ENCODE measurements at regions not wholly inside any gene's neighbourhood (a gene's known extent, or its start where the extent isn't known, plus 50 kb on each side); places are given as distances from the start of the nearest gene placed in this dataset.

- H3K4me1 Mint-ChIP-seq = no peaks in the 10 kb centered on the region
- peaks cover 18% of the 10 kb centered on the region for H3K27me3 Mint-ChIP-seq
- H3K36me3 Mint-ChIP-seq = no peaks in the 10 kb centered on the region
- H3K9me3 Mint-ChIP-seq = no peaks in the 10 kb centered on the region
- no peak overlapping the region for H3K27ac Mint-ChIP-seq
- DNase-seq (no peak), ATAC-seq (ENCODE audit: low read depth) (no peak)
- POLR2A ChIA-PET = no interaction called here
- H3K4me3 Mint-ChIP-seq = no peak overlapping the region
Measured at GRCh38 chr3:124413989-124414598, 316.2 kb upstream of the UMPS start.

GRCh38 chr3:124415446-124415960 is 314.7 kb upstream of the UMPS start:
- ATAC-seq (ENCODE audit: low read depth) (no peak), DNase-seq (no peak)
- Mint-ChIP-seq H3K27ac (no peak overlapping the region), H3K36me3 (no peaks in the 10 kb centered on the region), H3K4me1 (no peaks in the 10 kb centered on the region), H3K9me3 (no peaks in the 10 kb centered on the region), H3K27me3 (peaks cover 18% of the 10 kb centered on the region), H3K4me3 (no peak overlapping the region)
- POLR2A ChIA-PET = no interaction called here

- H3K4me3 Mint-ChIP-seq = no peak overlapping the region
- no peaks in the 10 kb centered on the region for H3K4me1 Mint-ChIP-seq
- H3K27me3 Mint-ChIP-seq = peaks cover 14% of the 10 kb centered on the region
- no peaks in the 10 kb centered on the region for H3K9me3 Mint-ChIP-seq
- ATAC-seq (ENCODE audit: low read depth) = no peak
- POLR2A ChIA-PET = no interaction called here
- H3K27ac Mint-ChIP-seq = no peak overlapping the region
- DNase-seq = no peak
- no peaks in the 10 kb centered on the region for H3K36me3 Mint-ChIP-seq
Measured at GRCh38 chr3:124419303-124419702, 310.9 kb upstream of the UMPS start.

GRCh38 chr3:124420392-124420791 is 309.9 kb upstream of the UMPS start:
- no peak overlapping the region for H3K27ac Mint-ChIP-seq
- H3K9me3 Mint-ChIP-seq = no peaks in the 10 kb centered on the region
- no peaks in the 10 kb centered on the region for H3K36me3 Mint-ChIP-seq
- no peak for ATAC-seq (ENCODE audit: low read depth)
- no peak for DNase-seq
- no peaks in the 10 kb centered on the region for H3K4me1 Mint-ChIP-seq
- H3K27me3 Mint-ChIP-seq = peaks cover 17% of the 10 kb centered on the region
- POLR2A ChIA-PET = no interaction called here
- H3K4me3 Mint-ChIP-seq = no peak overlapping the region

GRCh38 chr3:124422805-124423204 is 307.4 kb upstream of the UMPS start:
- no peak overlapping the region for H3K27ac Mint-ChIP-seq
- DNase-seq (no peak), ATAC-seq (ENCODE audit: low read depth) (no peak)
- POLR2A ChIA-PET = no interaction called here
- no peaks in the 10 kb centered on the region for H3K4me1 Mint-ChIP-seq
- no peaks in the 10 kb centered on the region for H3K9me3 Mint-ChIP-seq
- H3K4me3 Mint-ChIP-seq = no peak overlapping the region
- peaks cover 22% of the 10 kb centered on the region for H3K27me3 Mint-ChIP-seq
- H3K36me3 Mint-ChIP-seq = no peaks in the 10 kb centered on the region

GRCh38 chr3:124424396-124424795 is 305.9 kb upstream of the UMPS start:
- Mint-ChIP-seq H3K4me3 (no peak overlapping the region), H3K36me3 (no peaks in the 10 kb centered on the region), H3K4me1 (no peaks in the 10 kb centered on the region), H3K27me3 (peaks cover 19% of the 10 kb centered on the region), H3K27ac (no peak overlapping the region), H3K9me3 (no peaks in the 10 kb centered on the region)
- DNase-seq (no peak), ATAC-seq (ENCODE audit: low read depth) (no peak)
- POLR2A ChIA-PET = no interaction called here

GRCh38 chr3:124425972-124426371 is 304.3 kb upstream of the UMPS start:
- Mint-ChIP-seq H3K27ac (no peak overlapping the region), H3K9me3 (no peaks in the 10 kb centered on the region), H3K4me1 (no peaks in the 10 kb centered on the region), H3K27me3 (peaks cover 15% of the 10 kb centered on the region), H3K4me3 (no peak overlapping the region), H3K36me3 (no peaks in the 10 kb centered on the region)
- DNase-seq (no peak), ATAC-seq (ENCODE audit: low read depth) (no peak)
- POLR2A ChIA-PET = no interaction called here

GRCh38 chr3:124428372-124429128 is 301.7 kb upstream of the UMPS start:
- no peaks in the 10 kb centered on the region for H3K36me3 Mint-ChIP-seq
- no peaks in the 10 kb centered on the region for H3K9me3 Mint-ChIP-seq
- H3K27me3 Mint-ChIP-seq = peaks cover 17% of the 10 kb centered on the region
- no peak overlapping the region for H3K27ac Mint-ChIP-seq
- no peak for ATAC-seq (ENCODE audit: low read depth)
- POLR2A ChIA-PET = no interaction called here
- no peaks in the 10 kb centered on the region for H3K4me1 Mint-ChIP-seq
- H3K4me3 Mint-ChIP-seq = no peak overlapping the region
- DNase-seq = no peak

- Mint-ChIP-seq H3K27me3 (peaks cover 17% of the 10 kb centered on the region), H3K4me1 (no peaks in the 10 kb centered on the region), H3K27ac (no peak overlapping the region), H3K9me3 (no peaks in the 10 kb centered on the region), H3K36me3 (no peaks in the 10 kb centered on the region), H3K4me3 (no peak overlapping the region)
- no peak for ATAC-seq (ENCODE audit: low read depth)
- POLR2A ChIA-PET = no interaction called here
- no peak for DNase-seq
Measured at GRCh38 chr3:124429129-124429815, 301.0 kb upstream of the UMPS start.

- DNase-seq (no peak), ATAC-seq (ENCODE audit: low read depth) (no peak)
- H3K27me3 Mint-ChIP-seq = peaks cover 12% of the 10 kb centered on the region
- H3K36me3 Mint-ChIP-seq = no peaks in the 10 kb centered on the region
- H3K4me3 Mint-ChIP-seq = no peak overlapping the region
- no peaks in the 10 kb centered on the region for H3K4me1 Mint-ChIP-seq
- no peak overlapping the region for H3K27ac Mint-ChIP-seq
- H3K9me3 Mint-ChIP-seq = no peaks in the 10 kb centered on the region
- POLR2A ChIA-PET = no interaction called here
Measured at GRCh38 chr3:124431331-124431994, 298.8 kb upstream of the UMPS start.

- DNase-seq (no peak), ATAC-seq (ENCODE audit: low read depth) (no peak)
- H3K27me3 Mint-ChIP-seq = peaks cover 6% of the 10 kb centered on the region
- no peaks in the 10 kb centered on the region for H3K36me3 Mint-ChIP-seq
- no peaks in the 10 kb centered on the region for H3K9me3 Mint-ChIP-seq
- H3K27ac Mint-ChIP-seq = no peak overlapping the region
- no peaks in the 10 kb centered on the region for H3K4me1 Mint-ChIP-seq
- H3K4me3 Mint-ChIP-seq = no peak overlapping the region
- POLR2A ChIA-PET = no interaction called here
Measured at GRCh38 chr3:124434176-124434575, 296.1 kb upstream of the UMPS start.

- DNase-seq = no peak
- Mint-ChIP-seq H3K27me3 (peaks cover 6% of the 10 kb centered on the region), H3K9me3 (no peaks in the 10 kb centered on the region), H3K4me1 (no peaks in the 10 kb centered on the region), H3K27ac (no peak overlapping the region), H3K4me3 (no peak overlapping the region), H3K36me3 (no peaks in the 10 kb centered on the region)
- no peak for ATAC-seq (ENCODE audit: low read depth)
- POLR2A ChIA-PET = no interaction called here
Measured at GRCh38 chr3:124435467-124435866, 294.8 kb upstream of the UMPS start.

GRCh38 chr3:124438813-124439212 is 291.4 kb upstream of the UMPS start:
- no peak for DNase-seq
- Mint-ChIP-seq H3K4me1 (no peaks in the 10 kb centered on the region), H3K27ac (no peak overlapping the region), H3K9me3 (no peaks in the 10 kb centered on the region), H3K4me3 (no peak overlapping the region), H3K36me3 (no peaks in the 10 kb centered on the region), H3K27me3 (peaks cover 6% of the 10 kb centered on the region)
- ATAC-seq (ENCODE audit: low read depth) = no peak
- POLR2A ChIA-PET = no interaction called here
